Esophagus muscularis mucosa (tissue), 4 donors: ENCODE measurements at regions not wholly inside any gene's neighbourhood (a gene's known extent, or its start where the extent isn't known, plus 50 kb on each side); places are given as distances from the start of the nearest gene placed in this dataset.

Experiments used
- DNase-seq: peaks from one replicate; pipeline ENCODE4 v3.0.0-alpha.2; 2017; ENCODE audit errors: extremely low spot score
- H3K27ac ChIP-seq, 4 donors: fragments of 200-600 bp; sonication (generic); replicated peaks in 1 of 4; 1 replicate in 3 of 4; 2 replicates in 1 of 4; pipeline ENCODE4 v1.5.1; 2016 to 2019; ENCODE audit warnings: mild to moderate bottlenecking in 1 of 4
- H3K27me3 ChIP-seq, 4 donors: fragments of 200-600 bp; sonication (generic); one replicate each; pipeline versions ENCODE4 v1.5.1 to v1.6.0; 2016 to 2019
- H3K36me3 ChIP-seq, 4 donors: fragments of 200-600 bp; sonication (generic); one replicate each; pipeline ENCODE4 v1.5.1; 2016 to 2019
- H3K4me1 ChIP-seq, 4 donors: fragments of 200-600 bp; sonication (generic); one replicate each; pipeline ENCODE4 v1.5.1; 2016 to 2019
- H3K4me3 ChIP-seq, 4 donors: fragments of 200-600 bp; sonication (generic); 1 replicate in 2 of 4; 2 replicates in 2 of 4; pipeline ENCODE4 v1.5.1; 2016 to 2019; ENCODE audit warnings: mild to moderate bottlenecking in 4 of 4, moderate library complexity in 1 of 4
- H3K9me3 ChIP-seq, 4 donors: fragments of 200-600 bp; sonication (generic); 1 replicate in 3 of 4; 2 replicates in 1 of 4; pipeline ENCODE4 v1.5.1; 2016 to 2019
- EP300 ChIP-seq: sonication (generic); formaldehyde crosslinking; IDR thresholded peaks from one replicate; pipeline ENCODE4 v1.6.1; 2017; ENCODE audit warnings: antibody characterized with exemption
- POLR2A ChIP-seq: fragments of 450-650 bp; IDR thresholded peaks from one replicate; pipeline ENCODE4 v1.6.1; 2017; ENCODE audit warnings: antibody characterized with exemption, moderate library complexity, mild to moderate bottlenecking, low read depth
- POLR2AphosphoS5 ChIP-seq, 2 donors: sonication (generic); formaldehyde crosslinking; IDR thresholded peaks; one replicate each; pipeline ENCODE4 v1.6.1; 2017; ENCODE audit warnings: antibody characterized with exemption in 2 of 2
- WGBS: methylation state at CpG from one replicate; pipeline ENCODE4 v1.1.5; 2018; 5-methylcytosine and 5-hydroxymethylcytosine counted together
- intact Hi-C: fragments of 100-400 bp; cut with DNase I; formaldehyde crosslinking; loops from one replicate; pipeline ENCODE4 v1.15.1; 2023
- TF ChIP-seq, protein P1 (sequence below), 3 experiments: fragments of 200-600 bp in 2 of 3; fragments of 450-650 bp in 1 of 3; sonication (generic) in 2 of 3; IDR thresholded peaks; one replicate each; pipeline ENCODE4 v1.5.1; 2017 to 2019; ENCODE audit warnings: antibody characterized with exemption in 3 of 3, mild to moderate bottlenecking in 2 of 3, moderate library complexity in 1 of 3

DNA sequence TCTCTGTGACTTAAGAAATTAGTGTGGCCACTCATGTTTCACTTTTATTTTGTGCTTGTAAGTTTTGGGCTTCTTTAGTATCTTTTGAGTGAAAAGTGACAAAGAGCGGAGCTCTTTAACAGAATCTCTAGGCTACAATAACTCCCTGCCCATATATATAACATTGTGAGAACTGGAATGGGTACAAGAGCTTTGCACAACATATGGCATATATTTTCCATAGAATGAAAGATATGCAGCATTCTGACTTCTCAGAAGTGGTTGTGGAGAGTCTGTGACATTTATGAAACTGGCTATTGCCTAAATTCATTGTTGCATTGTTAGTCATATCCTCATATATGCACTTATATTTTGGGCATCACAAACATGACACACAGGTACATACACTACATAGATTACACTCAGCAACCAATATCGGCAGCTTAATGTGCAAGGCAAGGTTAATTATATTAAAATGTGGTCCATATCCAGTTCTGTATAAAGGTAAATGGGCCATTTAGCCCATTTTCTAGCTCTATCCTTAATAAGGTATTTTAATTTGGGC lies 1148.2 kb downstream of the FAM181B start:
- Histone ChIP-seq H3K27me3 (no peaks in the 10 kb centered on the region), H3K4me3 (no peak overlapping the region), H3K9me3 (no peaks in the 10 kb centered on the region), H3K4me1 (no peaks in the 10 kb centered on the region), H3K36me3 (no peaks in the 10 kb centered on the region), H3K27ac (no peak overlapping the region)
- DNase-seq: no peak
- WGBS: 56% methylated on average over 2 of the region's 2 CpGs
- intact Hi-C loops: no loop called here
- no peak for TF ChIP-seq EP300
- no peak for TF ChIP-seq POLR2AphosphoS5 (IDR thresholded peaks at IDR 0.05)
- TF ChIP-seq, protein P1, sequence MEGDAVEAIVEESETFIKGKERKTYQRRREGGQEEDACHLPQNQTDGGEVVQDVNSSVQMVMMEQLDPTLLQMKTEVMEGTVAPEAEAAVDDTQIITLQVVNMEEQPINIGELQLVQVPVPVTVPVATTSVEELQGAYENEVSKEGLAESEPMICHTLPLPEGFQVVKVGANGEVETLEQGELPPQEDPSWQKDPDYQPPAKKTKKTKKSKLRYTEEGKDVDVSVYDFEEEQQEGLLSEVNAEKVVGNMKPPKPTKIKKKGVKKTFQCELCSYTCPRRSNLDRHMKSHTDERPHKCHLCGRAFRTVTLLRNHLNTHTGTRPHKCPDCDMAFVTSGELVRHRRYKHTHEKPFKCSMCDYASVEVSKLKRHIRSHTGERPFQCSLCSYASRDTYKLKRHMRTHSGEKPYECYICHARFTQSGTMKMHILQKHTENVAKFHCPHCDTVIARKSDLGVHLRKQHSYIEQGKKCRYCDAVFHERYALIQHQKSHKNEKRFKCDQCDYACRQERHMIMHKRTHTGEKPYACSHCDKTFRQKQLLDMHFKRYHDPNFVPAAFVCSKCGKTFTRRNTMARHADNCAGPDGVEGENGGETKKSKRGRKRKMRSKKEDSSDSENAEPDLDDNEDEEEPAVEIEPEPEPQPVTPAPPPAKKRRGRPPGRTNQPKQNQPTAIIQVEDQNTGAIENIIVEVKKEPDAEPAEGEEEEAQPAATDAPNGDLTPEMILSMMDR (IDR thresholded peaks at IDR 0.05): no peak
- no peak for TF ChIP-seq POLR2A

DNA sequence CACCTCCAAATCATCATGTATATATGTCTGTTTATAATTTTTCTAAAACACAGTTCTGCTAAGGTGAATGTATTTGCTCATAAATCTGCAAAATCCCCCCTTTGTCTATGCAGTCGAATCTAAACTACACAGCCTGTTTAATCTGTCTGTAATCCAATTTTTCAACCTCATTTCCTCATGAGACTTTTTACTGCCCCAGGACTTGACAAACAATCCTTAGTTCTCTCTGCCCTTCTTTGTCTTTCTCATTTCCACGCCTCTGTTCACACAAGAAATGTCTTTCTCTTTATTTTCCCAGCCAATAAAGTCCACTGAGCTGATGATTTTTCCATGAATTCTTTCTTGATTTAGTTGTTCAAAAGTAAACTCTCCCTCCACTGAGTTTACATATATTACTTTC lies 1154.3 kb downstream of the FAM181B start:
- no peaks in the 10 kb centered on the region for H3K36me3 ChIP-seq
- intact Hi-C loops: no loop called here
- no peaks in the 10 kb centered on the region for H3K4me1 ChIP-seq
- H3K4me3 ChIP-seq: no peak overlapping the region
- no peak overlapping the region for H3K27ac ChIP-seq
- TF ChIP-seq POLR2A (no peak), POLR2AphosphoS5 (IDR thresholded peaks at IDR 0.05) (no peak), EP300 (no peak)
- TF ChIP-seq, protein P1 (IDR thresholded peaks at IDR 0.05): no peak
- DNase-seq: no peak
- 31% methylated on average over 2 of the region's 2 CpGs for WGBS
- no peaks in the 10 kb centered on the region for H3K27me3 ChIP-seq
- no peaks in the 10 kb centered on the region for H3K9me3 ChIP-seq

DNA sequence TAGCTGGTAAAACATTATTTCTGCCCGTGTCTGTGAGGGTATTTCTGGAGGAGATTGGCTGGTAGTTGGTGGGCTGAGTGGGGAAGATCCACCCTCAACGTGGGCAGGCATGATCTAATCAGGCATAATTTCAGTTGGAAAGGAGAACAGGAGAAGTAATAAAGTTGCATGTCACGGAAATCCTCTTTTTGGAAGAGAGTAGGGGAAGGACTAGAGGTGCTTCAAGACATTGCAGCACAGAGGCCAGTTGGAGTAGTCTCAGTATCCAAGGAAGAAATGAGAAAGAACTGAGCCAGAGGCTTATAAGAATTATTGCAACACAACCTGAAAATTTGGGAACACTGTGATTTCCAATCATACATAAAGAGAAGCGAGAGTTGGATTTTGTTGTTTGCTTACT lies 1155.1 kb downstream of the FAM181B start:
- no peaks in the 10 kb centered on the region for H3K4me1 ChIP-seq
- H3K9me3 ChIP-seq: no peaks in the 10 kb centered on the region
- H3K27ac ChIP-seq: no peak overlapping the region
- H3K27me3 ChIP-seq: no peaks in the 10 kb centered on the region
- DNase-seq: no peak
- H3K36me3 ChIP-seq: no peaks in the 10 kb centered on the region
- TF ChIP-seq, protein P1 (IDR thresholded peaks at IDR 0.05): no peak
- no peak for TF ChIP-seq POLR2AphosphoS5 (IDR thresholded peaks at IDR 0.05)
- TF ChIP-seq POLR2A: no peak
- TF ChIP-seq EP300: no peak
- 73% methylated on average over 4 of the region's 4 CpGs for WGBS
- intact Hi-C loops: no loop called here
- no peak overlapping the region for H3K4me3 ChIP-seq

DNA sequence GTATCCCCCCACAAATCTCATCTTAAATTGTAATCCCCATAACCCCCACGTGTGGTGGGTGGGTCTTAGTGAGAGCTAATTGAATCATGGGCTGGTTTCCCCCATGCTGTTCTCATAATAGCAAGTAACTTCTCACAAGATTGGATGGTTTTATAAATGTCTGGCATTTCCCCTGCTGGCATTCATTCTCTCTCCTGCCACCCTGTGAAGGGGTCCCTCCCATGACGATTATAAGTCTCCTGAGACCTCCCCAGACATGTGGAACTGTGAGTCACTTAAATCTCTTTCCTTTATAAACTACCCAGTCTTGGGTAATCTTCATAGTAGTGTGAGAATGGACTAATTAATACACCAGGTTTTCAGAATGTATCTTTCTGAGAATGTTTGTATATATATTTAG lies 1159.4 kb downstream of the FAM181B start:
- TF ChIP-seq, protein P1 (IDR thresholded peaks at IDR 0.05): no peak
- no peak for TF ChIP-seq POLR2AphosphoS5 (IDR thresholded peaks at IDR 0.05)
- TF ChIP-seq POLR2A: no peak
- no peak for TF ChIP-seq EP300
- 51% methylated on average over 2 of the region's 2 CpGs for WGBS
- H3K36me3 ChIP-seq: no peaks in the 10 kb centered on the region
- no peak overlapping the region for H3K4me3 ChIP-seq
- intact Hi-C loops: no loop called here
- H3K9me3 ChIP-seq: no peaks in the 10 kb centered on the region
- H3K27ac ChIP-seq: no peak overlapping the region
- no peaks in the 10 kb centered on the region for H3K27me3 ChIP-seq
- H3K4me1 ChIP-seq: no peaks in the 10 kb centered on the region
- DNase-seq: no peak

GRCh38 chr11:81573367-81573766 lies 1160.3 kb downstream of the FAM181B start:
- Histone ChIP-seq H3K36me3 (no peaks in the 10 kb centered on the region), H3K4me1 (no peaks in the 10 kb centered on the region), H3K27ac (no peak overlapping the region), H3K27me3 (no peaks in the 10 kb centered on the region), H3K4me3 (no peak overlapping the region), H3K9me3 (no peaks in the 10 kb centered on the region)
- TF ChIP-seq POLR2AphosphoS5 (IDR thresholded peaks at IDR 0.05) (no peak), POLR2A (no peak), EP300 (no peak)
- TF ChIP-seq, protein P1 (IDR thresholded peaks at IDR 0.05): no peak
- intact Hi-C loops: no loop called here
- WGBS: 68% methylated on average over 1 of the region's 1 CpG
- no peak for DNase-seq
